C4-2B (cell line): ENCODE measurements at regions not wholly inside any gene's neighbourhood (a gene's known extent, or its start where the extent isn't known, plus 50 kb on each side); places are given as distances from the start of the nearest gene placed in this dataset.

ENCODE experiments used
- CTCF ChIP-seq: fragments of 450-650 bp; conservative IDR thresholded peaks from 2 replicates; pipeline ENCODE4 v1.5.1; 2017; ENCODE audit warnings: mild to moderate bottlenecking
- ZFX ChIP-seq: fragments of 450-650 bp; IDR thresholded peaks from 2 replicates; pipeline ENCODE4 v1.6.1; 2017

- no peak for TF ChIP-seq CTCF
- TF ChIP-seq ZFX, result no peak
Observed at GRCh38 chr9:134239939-134240338, 75.6 kb upstream of the RNU6ATAC start.
